ENCODE measurements at regions not wholly inside any gene's neighbourhood (a gene's known extent, or its start where the extent isn't known, plus 50 kb on each side); places are given as distances from the start of the nearest gene placed in this dataset.

- no peak for DNase-seq (ENCODE audit: low read depth)
These were observed 94.6 kb downstream of the BANF2 start for GRCh38 chr20:17794400-17794799.

DNA sequence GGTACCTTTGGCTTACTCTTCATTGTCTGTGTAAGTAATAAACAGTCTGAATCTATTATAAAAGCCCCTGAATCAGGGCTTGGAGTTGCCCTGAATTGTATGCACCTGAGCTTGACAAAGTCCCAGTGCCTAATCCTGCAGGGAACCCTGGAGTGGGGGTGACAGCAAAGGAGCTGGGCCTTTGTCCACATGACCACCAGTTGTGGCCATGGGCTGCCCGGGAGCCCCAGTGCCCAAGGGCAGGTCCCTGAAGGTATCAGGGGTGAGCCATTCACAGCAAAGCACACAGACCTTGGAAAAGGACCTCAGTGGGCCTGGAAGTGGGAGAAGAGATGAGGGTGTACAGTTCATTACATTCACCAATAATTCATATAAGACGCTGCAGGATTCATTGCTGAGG, 94.2 kb downstream of the BANF2 start:
- no peak for DNase-seq (ENCODE audit: low read depth)

GRCh38 chr20:17790296-17790695, 90.5 kb downstream of the BANF2 start:
- DNase-seq (ENCODE audit: low read depth) = no peak

- DNase-seq (ENCODE audit: low read depth) = no peak
These were observed 88.0 kb downstream of the BANF2 start for GRCh38 chr20:17787816-17788215.

- DNase-seq (ENCODE audit: low read depth) = peak; percentile 41
These were observed 86.5 kb downstream of the BANF2 start for GRCh38 chr20:17786221-17786718.
